ENCODE measurements at regions not wholly inside any gene's neighbourhood (a gene's known extent, or its start where the extent isn't known, plus 50 kb on each side); places are given as distances from the start of the nearest gene placed in this dataset.
A peak's percentile ranks its signal among the peaks of the same experiment; 100 is the strongest.

- DNase-seq (ENCODE audit: unreplicated experiment): no peak
Measured at GRCh38 chr5:175765858-175766257, 105.5 kb upstream of the CPLX2 start.

GRCh38 chr5:175766963-175767362 is 104.4 kb upstream of the CPLX2 start:
- H3K4me1 Mint-ChIP-seq (ENCODE audit: insufficient read depth, unreplicated experiment): no peaks in the 10 kb centered on the region
- intact Hi-C loops (cut with micrococcal nuclease): no loop called here
- no peak for TF ChIP-seq CTCF (IDR thresholded peaks at IDR 0.05; ENCODE audit: unreplicated experiment)
- H3K27me3 Mint-ChIP-seq (ENCODE audit: insufficient read depth, unreplicated experiment): peaks cover 13% of the 10 kb centered on the region
- H3K4me3 Mint-ChIP-seq (ENCODE audit: unreplicated experiment): no peak overlapping the region
- no peaks in the 10 kb centered on the region for H3K9me3 Mint-ChIP-seq (ENCODE audit: unreplicated experiment)
- H3K36me3 Mint-ChIP-seq (ENCODE audit: insufficient read depth, unreplicated experiment): no peaks in the 10 kb centered on the region
- no peak overlapping the region for H3K27ac Mint-ChIP-seq (ENCODE audit: low read depth, unreplicated experiment)
- POLR2A ChIA-PET: interaction anchor here (0.6 kb wide), 1 partner anchor 185 kb away, joined by 3 read pairs; no protein-coding TSS in a partner anchor
- CTCF ChIA-PET: interaction anchor here (1.1 kb wide), 1 partner anchor 11 kb away, joined by 4 read pairs; no protein-coding TSS in a partner anchor
- no TSS peak for BruUV-seq (replicated peaks)
- no peak for DNase-seq (ENCODE audit: unreplicated experiment)

More at GRCh38 chr5:175765858-175766257, 105.5 kb upstream of the CPLX2 start:
- H3K36me3 Mint-ChIP-seq (ENCODE audit: insufficient read depth, unreplicated experiment): no peaks in the 10 kb centered on the region
- H3K9me3 Mint-ChIP-seq (ENCODE audit: unreplicated experiment): no peaks in the 10 kb centered on the region
- no peak for TF ChIP-seq CTCF (IDR thresholded peaks at IDR 0.05; ENCODE audit: unreplicated experiment)
- H3K4me3 Mint-ChIP-seq (ENCODE audit: unreplicated experiment): no peak overlapping the region
- no peak overlapping the region for H3K27ac Mint-ChIP-seq (ENCODE audit: low read depth, unreplicated experiment)
- peaks cover 13% of the 10 kb centered on the region for H3K27me3 Mint-ChIP-seq (ENCODE audit: insufficient read depth, unreplicated experiment)
- CTCF ChIA-PET: interaction anchor here (1.1 to 1.2 kb wide), 2 partner anchors 12 to 36 kb away, joined by 4 read pairs; no protein-coding TSS in a partner anchor
- intact Hi-C loops (cut with micrococcal nuclease): no loop called here
- POLR2A ChIA-PET: no interaction called here
- H3K4me1 Mint-ChIP-seq (ENCODE audit: insufficient read depth, unreplicated experiment): no peaks in the 10 kb centered on the region
- no TSS peak for BruUV-seq (replicated peaks)

GRCh38 chr5:175772747-175773533 is 98.4 kb upstream of the CPLX2 start:
- no peaks in the 10 kb centered on the region for H3K9me3 Mint-ChIP-seq (ENCODE audit: unreplicated experiment)
- BruUV-seq (replicated peaks): no TSS peak
- H3K36me3 Mint-ChIP-seq (ENCODE audit: insufficient read depth, unreplicated experiment): no peaks in the 10 kb centered on the region
- CTCF ChIA-PET: interaction anchor here (0.6 to 0.9 kb wide), 5 partner anchors 9 to 971 kb away, joined by 3 to 6 read pairs (median 3); no protein-coding TSS in a partner anchor
- H3K4me3 Mint-ChIP-seq (ENCODE audit: unreplicated experiment): peak overlapping the region; percentile 65
- TF ChIP-seq CTCF (IDR thresholded peaks at IDR 0.05; ENCODE audit: unreplicated experiment): no peak
- POLR2A ChIA-PET: interaction anchor here (0.6 to 1.6 kb wide), 10 partner anchors 10 to 619 kb away, joined by 3 to 6 read pairs (median 3); no protein-coding TSS in a partner anchor
- H3K27ac Mint-ChIP-seq (ENCODE audit: low read depth, unreplicated experiment): peak overlapping the region; percentile 59
- H3K4me1 Mint-ChIP-seq (ENCODE audit: insufficient read depth, unreplicated experiment): peaks cover 18% of the 10 kb centered on the region
- intact Hi-C loops (cut with micrococcal nuclease): no loop called here
- peak; percentile 77 for DNase-seq (ENCODE audit: unreplicated experiment)
- H3K27me3 Mint-ChIP-seq (ENCODE audit: insufficient read depth, unreplicated experiment): no peaks in the 10 kb centered on the region

GRCh38 chr5:175773534-175774070 is 97.8 kb upstream of the CPLX2 start:
- no peaks in the 10 kb centered on the region for H3K9me3 Mint-ChIP-seq (ENCODE audit: unreplicated experiment)
- ChIA-PET CTCF (interaction anchor here (0.6 kb wide), 2 partner anchors 674 to 971 kb away, joined by 3 to 6 read pairs; no protein-coding TSS in a partner anchor), POLR2A (interaction anchor here (0.7 to 1.6 kb wide), 4 partner anchors 20 to 35 kb away, joined by 3 to 6 read pairs (median 4); no protein-coding TSS in a partner anchor)
- no TSS peak for BruUV-seq (replicated peaks)
- TF ChIP-seq CTCF (IDR thresholded peaks at IDR 0.05; ENCODE audit: unreplicated experiment): no peak
- intact Hi-C loops (cut with micrococcal nuclease): no loop called here
- peak overlapping the region; percentile 65 for H3K4me3 Mint-ChIP-seq (ENCODE audit: unreplicated experiment)
- H3K36me3 Mint-ChIP-seq (ENCODE audit: insufficient read depth, unreplicated experiment): no peaks in the 10 kb centered on the region
- no peak overlapping the region for H3K27ac Mint-ChIP-seq (ENCODE audit: low read depth, unreplicated experiment)
- DNase-seq (ENCODE audit: unreplicated experiment): no peak
- H3K27me3 Mint-ChIP-seq (ENCODE audit: insufficient read depth, unreplicated experiment): no peaks in the 10 kb centered on the region
- H3K4me1 Mint-ChIP-seq (ENCODE audit: insufficient read depth, unreplicated experiment): peaks cover 18% of the 10 kb centered on the region
